K562 (cell line): ENCODE measurements at regions not wholly inside any gene's neighbourhood (a gene's known extent, or its start where the extent isn't known, plus 50 kb on each side); places are given as distances from the start of the nearest gene placed in this dataset.

Experiments
- ATAC-seq: fragments of 200-7000 bp; cut with Tn5 transposase; 3 replicates; pipeline ENCODE4 v1.9.1; 2020; ENCODE audit warnings: moderate library complexity
- BruUV-seq: library from RNA; stranded (reverse); fragments of 400-500 nt; replicated peaks from 2 replicates; lab custom pipeline; 2021; lab: Mats Ljungman, UMichigan
- CTCF ChIA-PET: fragments of 300-600 bp; formaldehyde crosslinking; extraction: SDS; loops from one replicate; lab custom pipeline; 2021; ENCODE audit warnings: low intra/inter-chr PET ratio; lab: Yijun Ruan, JAX
- POLR2A ChIA-PET: fragments of 300-600, 350-650 bp; sonication (Branson Sonifier 250); formaldehyde crosslinking; extraction: SDS; loops from one replicate; lab custom pipeline; 2021; ENCODE audit warnings: antibody characterized with exemption, inconsistent platforms; lab: Yijun Ruan, JAX
- DNase-seq, 4 experiments: peaks; one replicate each; pipeline versions ENCODE4 v3.0.0 to v3.0.0-alpha.2; 2011 to 2018; ENCODE audit warnings: low spot score in 3 of 4, mixed read lengths in 3 of 4; ENCODE audit errors: extremely low read depth in 1 of 4
- FAIRE-seq: peaks from 2 replicates; lab custom pipeline; 2011; peaks lifted over from hg19 to GRCh38; lab: Jason Lieb, UNC
- H2AFZ ChIP-seq: 2 replicates; pipeline ENCODE4 v1.6.0; 2011; ENCODE audit warnings: low read depth, low read length, control low read depth, inconsistent platforms
- H3K27ac ChIP-seq: fragments of 200-600 bp; 3 replicates; pipeline ENCODE4 v1.8.0; 2011; ENCODE audit warnings: low read depth, mild to moderate bottlenecking, control low read depth, inconsistent platforms, low read length, moderate library complexity, mixed read lengths; ENCODE audit errors: extremely low read depth
- H3K27me3 ChIP-seq, 2 experiments: fragments of 300-600 bp in 1 of 2; 2 replicates in 1 of 2; 3 replicates in 1 of 2; pipeline versions ENCODE4 v1.6.0 to v1.8.0; 2011; ENCODE audit warnings: inconsistent platforms in 2 of 2, low read length in 2 of 2, mild to moderate bottlenecking in 1 of 2, mixed read lengths in 1 of 2, moderate library complexity in 1 of 2; ENCODE audit not compliant: control insufficient read depth in 2 of 2, insufficient read depth in 2 of 2
- H3K36me3 ChIP-seq: fragments of 300-600 bp; 3 replicates; pipeline ENCODE4 v1.8.0; 2011; ENCODE audit warnings: mild to moderate bottlenecking, low read length, inconsistent platforms; ENCODE audit not compliant: control insufficient read depth, insufficient read depth
- H3K4me1 ChIP-seq, 2 experiments: fragments of 200-600 bp in 1 of 2; replicated peaks in 1 of 2; 2 replicates in 1 of 2; 3 replicates in 1 of 2; pipeline versions ENCODE4 v1.5.1 to v1.8.0; 2011; ENCODE audit warnings: inconsistent platforms in 2 of 2, low read length in 2 of 2, mild to moderate bottlenecking in 1 of 2, mixed read lengths in 1 of 2, moderate library complexity in 1 of 2; ENCODE audit not compliant: control insufficient read depth in 2 of 2, insufficient read depth in 2 of 2
- H3K4me2 ChIP-seq: 2 replicates; pipeline ENCODE4 v1.6.1; 2011; ENCODE audit warnings: low read length, control low read depth, inconsistent platforms, mixed read lengths; ENCODE audit not compliant: insufficient read depth
- H3K4me3 ChIP-seq: fragments of 200-600 bp; sonication (generic), shearing (Covaris generic); 2 replicates; pipeline ENCODE4 v1.5.1; 2016; ENCODE audit warnings: control low read depth, inconsistent platforms
- H3K79me2 ChIP-seq: fragments of 200-600 bp; 3 replicates; pipeline ENCODE4 v1.8.0; 2011; ENCODE audit warnings: low read length, inconsistent platforms; ENCODE audit not compliant: control insufficient read depth, insufficient read depth
- H3K9ac ChIP-seq, 2 experiments: 2 replicates each; pipeline versions ENCODE4 v1.6.0 to v1.6.1; 2011; ENCODE audit warnings: low read depth in 2 of 2, low read length in 2 of 2, control low read depth in 1 of 2, inconsistent platforms in 1 of 2, mild to moderate bottlenecking in 1 of 2, mixed read lengths in 1 of 2; ENCODE audit not compliant: insufficient read depth in 1 of 2
- H3K9me1 ChIP-seq: one replicate; pipeline ENCODE4 v1.6.0; 2011; ENCODE audit warnings: inconsistent platforms, mild to moderate bottlenecking, low read length, moderate library complexity; ENCODE audit not compliant: control insufficient read depth, insufficient read depth
- H3K9me3 ChIP-seq: replicated peaks from 2 replicates; pipeline ENCODE4 v1.5.1; 2011; ENCODE audit warnings: low read depth, low read length, inconsistent platforms; ENCODE audit not compliant: control insufficient read depth, insufficient read depth
- H4K20me1 ChIP-seq: replicated peaks from 2 replicates; pipeline ENCODE4 v1.6.1; 2011; ENCODE audit warnings: low read length, inconsistent platforms, mixed read lengths; ENCODE audit not compliant: control insufficient read depth, insufficient read depth
- HSF4 ChIP-seq: fragments of 250-450 bp; sonication (Bioruptor Pico); IDR thresholded peaks from 2 replicates; pipeline ENCODE4 v2.1.2; 2022; ENCODE audit warnings: mild to moderate bottlenecking, moderate library complexity, borderline replicate concordance
- ZFX ChIP-seq: sonication (generic); formaldehyde crosslinking; IDR thresholded peaks from 2 replicates; pipeline ENCODE4 v1.8.0; 2022; ENCODE audit warnings: mild to moderate bottlenecking, missing genetic modification reagents, moderate library complexity
- ZKSCAN1 ChIP-seq: fragments of 150-350 bp; IDR thresholded peaks from 2 replicates; pipeline ENCODE4 v1.6.1; 2016; ENCODE audit warnings: low read depth, low read length
- ZNF175 ChIP-seq: fragments of 200-800 bp; sonication (Bioruptor generic); IDR thresholded peaks from 2 replicates; pipeline ENCODE4 v1.6.1; 2016; ENCODE audit warnings: low read depth, mild to moderate bottlenecking, missing genetic modification characterization, missing compliant biosample characterization
- ZNF253 ChIP-seq: fragments of 250-450 bp; sonication (Bioruptor Pico); conservative IDR thresholded peaks from 2 replicates; pipeline ENCODE4 v1.6.1; 2021; ENCODE audit warnings: mild to moderate bottlenecking
- WGBS: fragments of 100-300 bp; shearing (Covaris generic); methylation state at CpG from one replicate; pipeline ENCODE4 v1.1.6; 2016; ENCODE audit warnings: low coverage, mixed read lengths; ENCODE audit not compliant: insufficient coverage; ENCODE audit errors: missing lambda C conversion rate; 5-methylcytosine and 5-hydroxymethylcytosine counted together
- in situ Hi-C: fragments of 300-500 bp; cut with MboI; formaldehyde crosslinking; loops from 4 replicates; pipeline ENCODE4 v1.15.0; 2018; ENCODE audit warnings: inconsistent platforms, mixed read lengths
- intact Hi-C: fragments of 100-400 bp; cut with micrococcal nuclease; formaldehyde crosslinking; loops from 2 replicates; pipeline ENCODE4 v1.14.2; 2022

DNA sequence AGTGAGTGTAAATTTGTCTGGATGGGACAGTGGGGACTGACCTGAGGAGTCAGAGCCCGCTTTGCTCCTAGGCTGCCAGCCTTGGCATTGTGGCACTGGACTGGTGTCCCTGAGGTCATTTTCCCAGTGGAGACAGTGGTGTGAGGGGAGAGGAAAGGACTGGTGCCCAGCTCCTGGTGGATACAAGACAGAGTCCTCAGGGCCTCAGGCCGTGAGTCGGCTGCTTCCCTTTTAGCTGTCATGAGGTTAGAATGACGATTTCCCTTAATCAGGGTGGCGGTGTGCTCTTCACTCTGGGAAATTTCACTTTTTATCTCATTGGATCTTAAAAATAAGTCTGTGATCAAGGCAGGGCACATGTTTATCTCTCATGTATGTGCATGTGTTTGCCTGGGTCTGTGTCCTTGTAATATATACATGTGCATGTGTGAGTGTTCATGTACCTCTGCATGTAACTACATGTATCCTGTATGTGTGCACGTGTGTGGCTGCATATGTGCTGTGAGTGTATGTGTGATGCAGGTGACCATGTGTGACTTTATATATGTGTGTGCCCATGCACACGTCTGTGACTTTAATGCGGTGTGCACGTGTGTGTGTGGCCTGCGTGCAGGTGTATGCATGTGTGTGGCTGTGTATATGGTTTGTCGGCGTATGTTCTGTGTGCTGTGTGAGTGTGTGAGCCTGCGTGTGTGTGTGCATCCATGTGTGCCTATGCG, 55.7 kb downstream of the GLI2 start:
- Histone ChIP-seq H3K9ac (no peak overlapping the region), H4K20me1 (peaks cover 10% of the 10 kb centered on the region; the same call in 1 of the 2 replicates), H3K27me3 (peaks cover 17 to 75% of the 10 kb centered on the region in 2 experiments; a peak in 4 of 5 replicates), H3K36me3 (no peaks in the 10 kb centered on the region), H3K79me2 (no peaks in the 10 kb centered on the region), H3K27ac (no peak overlapping the region), H3K4me2 (no peak overlapping the region), H3K4me3 (no peak overlapping the region), H3K9me1 (no peaks in the 10 kb centered on the region), H2AFZ (no peak overlapping the region)
- CTCF ChIA-PET: no interaction called here
- 2% methylated on average over 14 of the region's 14 CpGs for WGBS
- no peak for ATAC-seq
- BruUV-seq: no TSS peak
- POLR2A ChIA-PET: no interaction called here
- in situ Hi-C loops (no loop called here), intact Hi-C loops (no loop called here)
- no peak for DNase-seq
- TF ChIP-seq HSF4 (CRISPR knock-in tag) (no peak), ZFX (no peak)
- TF ChIP-seq, all 486 proteins: peak for 0
- H3K4me1 ChIP-seq: no peaks in the 10 kb centered on the region; a peak in 1 of 5 replicates
- no peak for FAIRE-seq
- H3K9me3 ChIP-seq: no peaks in the 10 kb centered on the region

DNA sequence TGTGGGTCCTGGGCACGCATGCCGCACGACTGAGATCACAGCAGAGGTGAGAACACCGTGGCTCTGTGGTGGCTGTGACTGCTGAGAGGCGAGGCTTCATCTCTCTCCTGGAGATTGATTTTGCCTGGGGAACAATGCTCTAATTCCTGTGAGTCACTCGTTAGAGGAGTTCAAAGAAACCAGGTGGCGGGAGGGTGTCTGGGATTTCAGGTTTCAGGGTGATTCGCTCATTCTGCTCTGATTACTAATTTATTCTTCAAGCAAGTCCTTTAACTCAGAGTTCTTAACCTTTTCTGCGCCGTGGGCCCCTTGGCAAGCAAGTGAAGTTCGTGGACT, 56.3 kb downstream of the GLI2 start:
- Histone ChIP-seq H3K4me1 (no peaks in the 10 kb centered on the region; a peak in 1 of 5 replicates), H3K27me3 (peaks cover 19 to 74% of the 10 kb centered on the region in 2 experiments; a peak in 4 of 5 replicates)
- 5% methylated on average over 11 of the region's 11 CpGs for WGBS
- no TSS peak for BruUV-seq
- ChIA-PET CTCF (no interaction called here), POLR2A (interaction anchor here (1.1 kb wide), 1 partner anchor 8 kb away, joined by 3 read pairs; no protein-coding TSS in a partner anchor)
- FAIRE-seq: no peak
- TF ChIP-seq ZNF175 (CRISPR knock-in tag) (no peak), ZKSCAN1 (no peak), ZNF253 (CRISPR knock-in tag) (no peak)
- TF ChIP-seq, all 486 proteins: peak for 0
- H3K9me3 ChIP-seq: no peaks in the 10 kb centered on the region
- H3K9ac ChIP-seq: no peak overlapping the region
- in situ Hi-C loops: no loop called here
- H3K4me3 ChIP-seq: no peak overlapping the region
- no peak for DNase-seq
- no peak for ATAC-seq
- H4K20me1 ChIP-seq: peaks cover 7% of the 10 kb centered on the region; the same call in 1 of the 2 replicates
- no peak overlapping the region for H3K27ac ChIP-seq
- H2AFZ ChIP-seq: no peak overlapping the region
- no peak overlapping the region for H3K4me2 ChIP-seq
- no peaks in the 10 kb centered on the region for H3K79me2 ChIP-seq
- no peaks in the 10 kb centered on the region for H3K9me1 ChIP-seq
- H3K36me3 ChIP-seq: no peaks in the 10 kb centered on the region
- intact Hi-C loops: no loop called here
